Chondrocyte (in vitro differentiated cells): ENCODE measurements at regions not wholly inside any gene's neighbourhood (a gene's known extent, or its start where the extent isn't known, plus 50 kb on each side); places are given as distances from the start of the nearest gene placed in this dataset.
"Not testable (repeated sequence)": the region's sequence is repeated elsewhere in the genome, so short reads cannot be mapped to it uniquely, and the experiment has no call there.

Experiments
- DNase-seq: peaks from one replicate; pipeline ENCODE4 v3.0.0; 2021; ENCODE audit warnings: mixed read lengths, low spot score
- H3K27ac Mint-ChIP-seq: one replicate; pipeline ENCODE4 v1.8.0; 2021; ENCODE audit warnings: mild to moderate bottlenecking, moderate library complexity, mixed read lengths; ENCODE audit not compliant: unreplicated experiment
- H3K27me3 Mint-ChIP-seq: 2 replicates; pipeline ENCODE4 v1.8.0; 2021; ENCODE audit warnings: low read depth, mixed read lengths
- H3K36me3 Mint-ChIP-seq: 2 replicates; pipeline ENCODE4 v1.8.0; 2021; ENCODE audit warnings: low read depth, mixed read lengths
- H3K4me1 Mint-ChIP-seq: 2 replicates; pipeline ENCODE4 v1.8.0; 2021; ENCODE audit warnings: low read depth, mild to moderate bottlenecking, mixed read lengths
- H3K4me3 Mint-ChIP-seq: one replicate; pipeline ENCODE4 v1.8.0; 2021; ENCODE audit warnings: mild to moderate bottlenecking, moderate library complexity, mixed read lengths; ENCODE audit not compliant: unreplicated experiment
- H3K9me3 Mint-ChIP-seq: 2 replicates; pipeline ENCODE4 v1.8.0; 2021; ENCODE audit warnings: low read depth, mixed read lengths
- CTCF ChIP-seq: fragments of 200-600 bp; sonication (generic); IDR thresholded peaks from 2 replicates; pipeline ENCODE4 v1.5.0; 2021; ENCODE audit warnings: antibody characterized with exemption, mild to moderate bottlenecking, moderate library complexity

DNA sequence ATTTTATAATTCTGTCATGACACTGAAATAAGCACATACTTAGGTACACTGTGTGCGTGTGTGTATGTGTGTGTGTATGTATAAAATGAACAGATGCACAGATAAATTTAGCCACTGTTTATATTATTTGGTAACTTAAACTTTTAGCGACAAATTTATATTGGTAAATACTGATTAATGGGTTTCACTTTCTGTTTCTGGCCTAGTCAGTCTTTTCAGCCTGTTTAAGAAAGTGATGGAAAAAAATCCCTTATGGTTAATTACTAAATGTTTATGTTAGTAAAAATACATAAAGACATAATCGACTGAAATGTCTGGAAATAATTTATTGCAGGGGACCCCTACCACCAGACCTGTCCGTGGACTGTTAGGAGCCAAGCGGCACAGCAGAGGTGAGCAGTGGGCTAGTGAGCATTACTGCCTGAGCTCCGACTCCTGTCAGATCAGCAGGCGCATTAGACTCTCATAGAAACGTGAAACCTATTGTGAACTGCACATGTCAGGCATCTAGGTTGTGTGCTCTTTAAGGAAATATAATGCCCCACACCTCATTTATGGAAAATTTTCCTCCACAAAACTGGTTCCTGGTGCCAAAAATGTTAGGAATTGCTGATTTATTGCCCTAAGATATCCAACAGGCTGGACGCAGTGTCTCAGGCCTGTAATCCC, 717.4 kb downstream of the SI start:
- TF ChIP-seq CTCF = no peak
- H3K4me3 Mint-ChIP-seq = no peak overlapping the region
- no peaks in the 10 kb centered on the region for H3K36me3 Mint-ChIP-seq
- DNase-seq = no peak
- peaks cover 6% of the 10 kb centered on the region for H3K27me3 Mint-ChIP-seq
- no peak overlapping the region for H3K27ac Mint-ChIP-seq
- H3K4me1 Mint-ChIP-seq = no peaks in the 10 kb centered on the region
- no peaks in the 10 kb centered on the region for H3K9me3 Mint-ChIP-seq

DNA sequence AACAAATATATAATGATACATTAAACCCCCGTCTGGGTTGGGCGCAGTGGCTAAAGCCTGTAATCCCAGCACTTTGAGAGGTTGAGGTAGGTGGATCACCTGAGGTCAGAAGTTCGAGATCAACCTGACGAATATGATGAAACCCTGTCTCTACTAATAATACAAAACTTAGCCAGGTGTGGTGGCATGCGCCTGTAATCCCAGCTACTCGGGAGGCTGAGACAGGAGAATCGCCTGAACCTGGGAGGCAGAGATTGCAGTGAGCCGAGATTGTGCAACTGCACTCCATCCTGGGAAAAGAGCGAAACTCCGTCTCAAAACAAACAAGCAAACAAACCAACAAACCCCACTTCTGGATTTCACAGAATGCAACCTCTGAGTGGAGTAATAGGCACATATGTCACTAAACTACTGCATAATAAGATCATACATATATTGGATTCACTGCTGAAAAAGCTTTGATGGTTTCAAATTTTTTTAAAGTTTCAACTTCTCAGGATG, 718.2 kb downstream of the SI start:
- no peak overlapping the region for H3K27ac Mint-ChIP-seq

DNA sequence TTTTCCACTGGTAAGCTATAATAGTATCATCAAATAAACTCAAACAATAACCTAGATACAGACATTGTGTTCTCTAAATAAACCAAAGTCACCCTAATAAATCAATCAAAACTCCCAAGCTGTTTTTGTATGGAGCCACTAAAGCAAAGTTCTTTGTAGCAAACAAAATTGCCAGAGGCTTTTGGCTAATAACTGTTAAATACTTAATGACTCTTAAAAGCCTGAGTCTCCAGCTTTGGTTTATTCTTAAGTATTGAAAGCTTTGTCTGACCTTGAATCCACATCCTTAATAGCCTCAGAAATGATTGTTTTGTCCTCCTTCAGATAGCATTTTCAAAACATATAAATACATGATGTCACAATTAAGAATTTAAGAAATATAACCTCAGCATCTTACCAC, 725.3 kb downstream of the SI start:
- H3K4me3 Mint-ChIP-seq = no peak overlapping the region
- H3K27me3 Mint-ChIP-seq = peaks cover 1% of the 10 kb centered on the region
- H3K27ac Mint-ChIP-seq = no peak overlapping the region
- TF ChIP-seq CTCF = no peak
- no peaks in the 10 kb centered on the region for H3K36me3 Mint-ChIP-seq
- peaks cover 10% of the 10 kb centered on the region for H3K4me1 Mint-ChIP-seq
- no peak for DNase-seq
- peaks cover 4% of the 10 kb centered on the region for H3K9me3 Mint-ChIP-seq

More for the DNA sequence above, 718.2 kb downstream of the SI start:
- Mint-ChIP-seq H3K4me1 (no peaks in the 10 kb centered on the region), H3K4me3 (no peak overlapping the region), H3K36me3 (no peaks in the 10 kb centered on the region), H3K9me3 (no peaks in the 10 kb centered on the region), H3K27me3 (peaks cover 6% of the 10 kb centered on the region)
- no peak for TF ChIP-seq CTCF
- no peak for DNase-seq

DNA sequence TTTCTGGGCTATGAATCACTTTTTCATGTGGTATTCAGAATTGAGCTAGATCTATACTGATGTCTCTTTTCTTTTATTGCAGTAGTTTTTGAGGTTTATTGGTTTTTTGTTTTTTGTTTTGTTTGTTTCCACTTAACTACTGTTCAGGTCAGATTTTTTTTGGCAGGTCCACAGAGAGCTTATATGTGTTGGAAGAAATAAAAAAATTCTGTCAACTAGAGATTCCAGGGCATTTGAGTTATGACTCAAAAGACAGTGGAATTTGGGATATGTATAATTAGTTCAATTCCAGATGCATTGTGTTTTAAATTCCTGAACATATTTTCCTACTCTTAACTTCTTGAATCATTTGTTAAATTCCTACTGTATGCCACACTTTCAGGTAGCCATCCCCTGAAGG, 727.2 kb downstream of the SI start:
- Mint-ChIP-seq H3K4me3 (no peak overlapping the region), H3K27me3 (peaks cover 3% of the 10 kb centered on the region), H3K27ac (no peak overlapping the region), H3K4me1 (peaks cover 10% of the 10 kb centered on the region), H3K9me3 (peaks cover 11% of the 10 kb centered on the region), H3K36me3 (peaks cover 2% of the 10 kb centered on the region)
- DNase-seq = no peak
- no peak for TF ChIP-seq CTCF

- H3K27me3 Mint-ChIP-seq, H3K27ac Mint-ChIP-seq, H3K4me3 Mint-ChIP-seq, H3K36me3 Mint-ChIP-seq, DNase-seq, H3K9me3 Mint-ChIP-seq, H3K4me1 Mint-ChIP-seq: not testable (repeated sequence)
Observed at GRCh38 chr3:164342206-164342605, 736.1 kb downstream of the SI start.

GRCh38 chr3:164341086-164341485, 737.2 kb downstream of the SI start:
- H3K27me3 Mint-ChIP-seq = no peaks in the 10 kb centered on the region
- H3K4me1 Mint-ChIP-seq = no peaks in the 10 kb centered on the region
- no peak overlapping the region for H3K27ac Mint-ChIP-seq
- TF ChIP-seq CTCF = no peak
- no peak for DNase-seq
- peaks cover 2% of the 10 kb centered on the region for H3K36me3 Mint-ChIP-seq
- H3K4me3 Mint-ChIP-seq = no peak overlapping the region
- no peaks in the 10 kb centered on the region for H3K9me3 Mint-ChIP-seq
